HG03378 (cell line): ENCODE measurements at regions not wholly inside any gene's neighbourhood (a gene's known extent, or its start where the extent isn't known, plus 50 kb on each side); places are given as distances from the start of the nearest gene placed in this dataset.
"Not testable (repeated sequence)": the region's sequence is repeated elsewhere in the genome, so short reads cannot be mapped to it uniquely, and the experiment has no call there.

Experiments
- ATAC-seq: cut with Tn5 transposase; IDR thresholded peaks from one replicate; pipeline ENCODE4 v1.9.1; 2021; ENCODE audit warnings: mild to moderate bottlenecking, moderate library complexity; ENCODE audit not compliant: unreplicated experiment

DNA sequence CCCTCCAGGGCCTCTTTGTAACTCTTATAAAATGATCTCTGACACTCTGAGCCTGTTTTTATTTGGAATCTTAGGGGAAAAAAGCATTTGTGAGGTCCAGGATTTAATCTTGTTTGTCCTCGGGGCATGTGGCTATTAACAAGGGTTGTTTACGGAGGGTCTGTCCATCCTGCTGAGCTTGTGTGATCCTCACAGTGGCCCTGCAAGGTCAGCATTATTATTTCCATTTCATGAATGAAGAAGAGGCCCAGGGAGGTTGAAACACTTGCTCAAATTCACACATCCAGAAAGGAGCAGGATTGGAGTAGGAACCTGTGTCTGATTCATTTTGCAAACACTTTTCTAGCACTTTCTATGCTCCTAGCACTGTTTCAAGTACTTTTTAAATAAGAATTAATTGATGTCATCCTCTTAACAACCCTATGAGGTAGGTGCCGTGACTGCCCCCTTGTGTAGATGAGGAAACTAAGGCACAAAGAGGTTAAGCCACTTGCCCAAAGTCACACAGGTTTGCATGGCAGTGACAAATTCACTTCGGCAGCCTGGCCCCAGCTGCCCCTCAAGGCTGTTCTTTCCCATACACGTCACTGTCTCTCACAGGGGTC lies 178.9 kb downstream of the MIS18A start:
- no peak for ATAC-seq

DNA sequence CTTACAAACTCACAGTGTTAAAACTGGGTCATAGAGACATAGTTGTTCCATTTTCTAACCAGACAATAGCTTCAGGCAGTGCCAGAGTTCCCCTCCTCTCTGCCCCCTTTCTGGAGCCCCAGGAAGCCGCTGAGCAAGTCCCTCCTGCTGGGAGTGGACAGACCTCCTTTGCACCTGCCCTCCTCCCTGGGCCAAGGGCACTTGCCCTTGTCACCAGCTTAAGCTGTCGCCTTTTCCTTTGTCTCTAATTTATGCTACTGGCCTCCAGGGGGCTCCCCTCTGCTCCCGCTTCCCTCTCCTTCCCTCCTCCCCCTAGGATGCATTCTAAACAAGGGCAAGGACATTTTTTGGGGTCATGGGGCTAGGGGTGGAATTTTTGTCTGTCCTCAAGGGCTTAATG lies 182.4 kb downstream of the MIS18A start:
- no peak for ATAC-seq

DNA sequence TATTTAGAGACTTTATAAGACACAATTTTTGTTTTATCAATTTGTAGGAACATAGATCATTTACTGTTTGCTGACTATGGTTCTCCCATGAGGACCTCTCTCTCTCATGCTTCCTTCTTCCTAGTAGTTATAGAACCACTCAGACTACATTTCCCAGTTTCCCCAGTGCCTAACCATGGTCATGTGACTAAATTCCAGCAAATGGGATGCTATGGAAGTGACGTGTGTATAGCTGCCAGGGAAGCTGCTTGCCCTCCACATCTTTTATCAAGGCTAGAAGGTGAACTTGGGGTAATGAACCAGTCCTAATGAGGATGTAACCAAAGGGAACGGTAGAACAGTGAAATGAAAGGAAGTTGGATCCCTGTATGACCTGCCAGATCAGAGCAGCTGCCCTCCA lies 184.0 kb downstream of the MIS18A start:
- ATAC-seq: no peak

DNA sequence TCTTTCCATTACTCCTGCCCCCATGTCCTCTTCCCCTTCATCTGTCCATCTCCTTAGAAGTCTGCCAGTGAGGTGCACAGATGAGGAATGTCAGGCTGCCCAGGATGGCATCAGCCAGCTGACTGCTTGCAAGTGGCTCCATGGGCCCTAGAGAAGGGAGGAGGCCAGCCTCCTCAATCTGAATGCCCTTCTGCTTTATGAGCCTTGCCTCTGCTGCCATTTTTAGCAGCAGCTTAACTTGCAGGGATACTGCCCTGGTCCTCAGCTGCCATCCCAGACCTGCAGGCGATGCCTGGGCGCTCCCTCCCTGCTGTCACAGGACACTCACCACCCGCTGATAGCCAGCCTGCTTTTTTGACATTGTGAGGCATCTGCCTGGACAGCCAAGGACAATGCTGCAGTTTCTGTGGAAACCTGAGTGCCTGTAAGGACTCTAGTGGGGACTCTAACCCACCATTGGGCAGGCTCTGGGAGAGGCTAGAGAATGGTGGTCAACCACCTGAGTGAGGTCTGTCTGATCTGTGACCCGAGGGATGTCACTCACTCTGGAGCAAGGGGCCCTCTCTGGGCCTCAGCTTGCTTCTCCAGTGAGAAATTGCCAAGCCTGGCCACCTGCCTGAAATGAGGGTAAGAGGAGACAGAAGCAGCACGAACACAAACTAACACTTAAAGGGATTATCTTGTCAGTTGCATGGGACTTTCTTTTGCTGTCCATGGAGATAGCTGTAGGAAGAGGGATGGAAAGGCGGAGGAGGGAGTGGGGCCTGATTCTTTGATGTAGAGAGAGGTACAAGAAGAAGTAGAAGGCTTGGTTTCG lies 185.0 kb downstream of the MIS18A start:
- ATAC-seq: no peak

DNA sequence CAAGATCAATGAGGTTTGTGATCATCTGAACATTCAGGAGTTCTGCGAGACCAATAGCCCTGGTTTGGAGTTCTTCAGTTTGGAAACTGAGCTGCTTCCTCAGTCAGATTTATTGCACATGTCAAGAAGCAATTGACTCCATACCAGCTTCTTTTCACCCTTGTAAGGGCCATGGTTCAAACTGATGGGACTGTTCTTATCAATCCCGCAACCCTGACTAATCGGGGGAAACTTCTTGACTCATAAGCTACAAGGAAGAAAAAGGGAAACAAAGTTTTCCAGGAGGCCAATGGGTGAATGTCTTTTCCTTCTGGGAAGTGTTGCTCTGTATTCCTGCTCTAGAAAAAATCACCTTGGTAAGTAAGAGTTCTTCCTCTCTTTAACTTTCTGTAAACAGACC lies 187.9 kb downstream of the MIS18A start:
- ATAC-seq: no peak

DNA sequence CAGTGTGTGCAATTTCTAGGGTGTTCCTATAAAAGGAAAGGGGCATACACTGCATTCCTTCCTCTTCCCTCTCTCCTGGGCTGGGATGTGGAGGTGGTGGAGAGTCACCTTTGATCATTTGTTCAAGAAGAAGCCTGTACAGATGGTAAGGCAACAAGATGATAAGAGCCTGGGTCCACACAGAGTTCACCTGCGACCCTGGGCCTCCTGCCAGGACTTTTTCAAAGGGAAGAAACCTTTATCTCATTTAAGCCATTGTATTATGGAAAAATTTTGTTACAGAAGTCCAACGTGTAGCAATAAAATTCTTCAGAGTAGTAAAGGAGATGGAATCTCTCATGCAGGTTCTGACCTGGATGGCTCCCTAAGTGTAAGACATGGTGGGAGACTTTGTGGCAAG lies 189.1 kb downstream of the MIS18A start:
- no peak for ATAC-seq

DNA sequence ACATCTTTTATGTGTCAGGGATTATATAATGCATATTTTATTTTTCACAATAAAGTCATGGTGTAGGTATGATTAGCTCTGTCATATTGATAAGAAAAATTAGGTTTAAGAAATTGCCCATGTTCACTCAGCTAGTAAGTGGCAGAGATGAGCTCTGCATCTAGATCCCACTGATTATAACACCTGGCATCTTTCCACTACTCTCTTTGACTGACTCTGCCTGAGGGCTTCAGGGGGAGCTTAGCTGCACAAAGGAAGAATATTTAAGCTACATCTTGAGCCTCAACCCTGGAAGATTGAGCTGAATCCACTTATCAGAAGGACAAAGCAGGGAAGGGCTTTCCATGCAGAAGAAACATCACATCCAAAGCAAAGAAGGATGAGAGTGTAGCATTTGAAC lies 190.4 kb downstream of the MIS18A start:
- no peak for ATAC-seq

DNA sequence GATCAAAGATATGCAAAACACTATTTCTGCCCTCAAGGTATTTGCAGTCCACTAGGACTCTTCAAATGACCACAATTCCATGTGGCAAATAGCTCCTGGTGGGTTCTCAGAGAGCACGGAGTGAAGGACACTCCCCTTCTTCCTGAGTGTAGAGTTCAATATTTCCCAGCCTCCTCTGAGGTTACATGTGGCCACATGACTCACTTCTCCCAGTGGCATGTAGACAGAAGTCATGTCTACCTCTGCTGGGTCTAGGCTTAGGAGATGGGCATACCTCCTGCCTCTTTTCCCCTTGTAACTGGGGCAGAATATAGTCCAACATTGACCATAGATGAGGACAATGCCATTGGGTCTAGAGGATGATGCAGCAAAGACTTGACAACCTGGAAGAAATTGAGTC lies 191.4 kb downstream of the MIS18A start:
- no peak for ATAC-seq

DNA sequence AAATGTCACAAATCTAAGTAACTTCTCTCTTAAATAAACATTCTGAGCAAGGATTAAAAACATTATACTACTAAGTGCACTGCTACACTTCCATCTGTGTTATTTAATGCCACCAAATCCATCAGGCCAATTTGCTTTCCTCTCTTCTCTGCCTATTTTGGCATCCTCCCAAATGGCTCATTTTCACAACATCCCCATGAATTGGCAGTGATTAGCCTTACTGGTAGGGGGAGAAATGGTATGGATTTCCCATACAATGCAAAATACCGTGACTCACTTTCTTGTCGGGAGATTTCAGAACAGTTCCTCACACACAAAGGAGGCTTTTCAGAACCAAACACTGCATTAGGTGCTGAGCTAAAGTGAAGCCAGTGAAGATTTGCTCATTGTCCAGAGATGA lies 195.7 kb downstream of the MIS18A start:
- no peak for ATAC-seq

DNA sequence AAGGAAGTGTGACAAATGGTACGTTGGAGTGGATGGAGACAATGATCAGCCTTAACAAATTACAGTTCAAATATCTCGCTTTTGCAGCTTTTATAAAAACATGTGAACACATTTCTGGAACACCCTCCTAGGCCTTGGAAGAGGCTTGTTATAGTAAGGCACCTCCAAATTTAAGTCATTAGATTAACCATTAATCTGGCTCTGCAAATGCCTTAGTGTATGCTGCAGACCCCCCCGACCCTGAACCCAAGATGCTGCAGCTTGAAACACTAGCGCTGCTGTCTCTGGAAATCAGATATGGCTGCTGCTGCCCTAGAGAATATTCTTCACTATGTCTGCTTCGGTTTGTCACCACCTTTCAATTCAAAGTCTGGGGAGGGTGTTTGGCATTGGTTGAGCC lies 196.4 kb downstream of the MIS18A start:
- ATAC-seq: no peak

DNA sequence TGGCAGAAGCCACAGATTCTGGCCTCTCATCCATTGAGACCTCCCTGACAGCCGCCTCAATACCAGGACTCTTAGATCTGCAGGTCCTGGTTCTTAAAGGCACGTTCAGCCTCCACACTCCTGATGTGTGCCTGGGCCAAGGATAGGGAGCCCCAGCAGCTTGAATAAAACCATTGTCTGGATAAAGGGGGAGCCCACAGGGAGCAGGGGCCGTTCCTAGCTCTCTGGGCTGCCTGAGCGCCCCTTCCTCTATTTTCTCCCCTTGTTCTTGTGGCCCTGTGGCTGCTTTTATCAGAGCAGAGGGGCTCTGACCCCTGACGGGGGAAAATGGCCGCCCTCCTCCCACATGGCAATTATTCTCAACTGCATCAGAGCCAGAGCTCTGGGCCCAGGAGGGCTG lies 200.8 kb downstream of the HUNK start:
- no peak for ATAC-seq

DNA sequence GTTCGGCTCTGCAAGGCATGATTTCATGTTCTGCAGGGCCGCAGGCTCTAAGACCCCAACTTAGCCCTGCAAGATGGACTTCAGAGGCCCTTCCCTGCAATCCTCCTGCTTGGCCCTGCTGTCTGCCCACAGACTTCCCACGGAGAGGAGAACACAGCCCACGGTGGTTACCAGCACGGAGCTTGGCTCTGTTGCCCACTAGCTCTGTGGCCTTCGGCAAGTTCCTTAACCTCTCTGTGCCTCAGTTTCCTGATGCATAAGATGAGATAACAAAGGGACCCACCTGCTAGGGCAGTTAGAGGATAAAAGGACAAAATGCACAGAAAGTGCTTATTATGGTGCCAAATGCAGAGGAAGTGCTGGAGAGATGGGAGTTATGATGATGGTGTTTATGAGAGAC lies 200.4 kb downstream of the HUNK start:
- ATAC-seq: no peak

DNA sequence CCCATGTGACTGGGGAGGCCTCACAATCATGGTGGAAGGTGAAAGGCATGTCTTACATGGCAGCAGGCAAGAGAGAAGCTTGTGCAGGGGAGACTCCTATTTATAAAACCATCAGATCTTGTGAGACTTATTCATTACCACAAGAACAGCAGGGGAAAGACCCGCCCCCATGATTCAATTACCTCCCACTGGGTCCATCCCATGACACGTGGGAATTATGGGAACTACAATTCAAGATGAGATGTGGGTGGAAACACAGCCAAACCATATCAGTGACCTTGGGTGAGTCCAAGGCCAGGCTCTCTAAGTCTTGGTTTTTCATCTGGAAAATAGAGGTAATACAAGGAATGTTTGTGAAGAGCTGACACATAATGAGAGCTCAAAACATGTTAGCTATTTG lies 198.8 kb downstream of the HUNK start:
- not testable (repeated sequence) for ATAC-seq

DNA sequence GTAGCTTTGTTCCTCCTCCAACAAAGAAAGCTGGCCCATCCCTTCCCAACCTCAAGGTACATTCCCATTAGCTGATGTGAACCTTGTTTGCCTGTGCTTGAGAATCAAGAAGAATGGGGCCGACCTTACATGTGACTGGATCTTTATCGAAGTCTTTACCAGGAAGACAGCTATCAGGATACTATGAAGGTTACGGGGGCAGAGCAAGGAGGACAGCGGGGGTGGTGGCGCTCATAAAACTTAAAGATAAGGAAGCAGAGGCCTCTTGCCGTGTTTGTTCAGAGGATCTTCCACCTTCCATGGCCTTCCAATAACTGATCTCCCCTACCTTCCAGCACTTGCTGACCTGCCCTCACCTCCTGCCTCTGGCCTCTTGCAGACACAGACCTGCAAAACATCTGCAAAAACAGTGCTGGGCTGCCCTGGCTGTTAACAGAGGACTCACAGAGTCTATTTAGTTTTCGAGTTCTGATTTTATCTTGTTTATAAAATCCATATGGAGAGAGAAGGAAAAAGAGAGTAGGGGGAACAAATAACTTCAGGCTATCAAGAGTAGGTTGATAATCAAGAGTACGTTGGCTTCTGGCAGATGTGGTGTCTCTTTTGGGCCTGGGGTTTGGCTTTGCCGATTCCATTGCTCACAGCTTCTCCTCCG lies 198.0 kb downstream of the HUNK start:
- ATAC-seq: no peak

DNA sequence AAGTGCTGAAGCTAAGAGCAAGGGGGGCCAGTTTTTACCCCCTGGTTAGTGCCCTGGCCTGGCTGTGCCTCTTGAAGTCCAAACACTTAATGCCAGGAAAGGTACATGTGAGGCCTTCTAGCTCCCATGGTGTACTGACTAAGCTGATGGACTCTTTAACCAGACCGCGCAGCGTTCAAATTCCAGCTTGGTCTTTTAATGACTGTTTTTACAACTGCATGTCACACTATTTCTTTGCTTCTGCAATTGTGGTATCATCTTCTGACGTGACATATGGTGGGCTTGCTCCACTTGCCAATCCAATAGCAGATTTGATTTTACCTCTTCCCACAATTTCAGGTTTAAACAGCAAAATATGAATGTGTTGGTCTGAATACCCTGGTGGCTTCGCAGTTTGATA lies 197.3 kb downstream of the HUNK start:
- no peak for ATAC-seq

DNA sequence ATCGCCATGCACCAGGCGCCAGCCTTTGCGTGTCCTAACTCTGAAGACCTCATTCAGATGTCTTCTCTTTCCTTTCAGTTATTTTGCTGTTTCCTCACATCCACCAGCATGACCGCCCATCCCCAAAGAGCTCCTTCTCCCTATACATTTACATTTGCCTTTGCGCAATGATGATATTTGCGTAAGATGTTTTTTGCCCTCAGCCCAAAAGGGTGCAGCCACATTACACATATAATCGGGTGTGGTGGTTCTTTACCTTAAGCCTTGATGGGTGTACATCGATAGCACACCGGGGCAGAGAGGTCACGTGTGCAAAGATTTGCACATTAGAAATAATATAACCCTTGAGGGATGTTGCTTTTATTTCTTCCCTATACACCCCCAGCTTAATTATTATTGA lies 192.8 kb downstream of the HUNK start:
- ATAC-seq: no peak

DNA sequence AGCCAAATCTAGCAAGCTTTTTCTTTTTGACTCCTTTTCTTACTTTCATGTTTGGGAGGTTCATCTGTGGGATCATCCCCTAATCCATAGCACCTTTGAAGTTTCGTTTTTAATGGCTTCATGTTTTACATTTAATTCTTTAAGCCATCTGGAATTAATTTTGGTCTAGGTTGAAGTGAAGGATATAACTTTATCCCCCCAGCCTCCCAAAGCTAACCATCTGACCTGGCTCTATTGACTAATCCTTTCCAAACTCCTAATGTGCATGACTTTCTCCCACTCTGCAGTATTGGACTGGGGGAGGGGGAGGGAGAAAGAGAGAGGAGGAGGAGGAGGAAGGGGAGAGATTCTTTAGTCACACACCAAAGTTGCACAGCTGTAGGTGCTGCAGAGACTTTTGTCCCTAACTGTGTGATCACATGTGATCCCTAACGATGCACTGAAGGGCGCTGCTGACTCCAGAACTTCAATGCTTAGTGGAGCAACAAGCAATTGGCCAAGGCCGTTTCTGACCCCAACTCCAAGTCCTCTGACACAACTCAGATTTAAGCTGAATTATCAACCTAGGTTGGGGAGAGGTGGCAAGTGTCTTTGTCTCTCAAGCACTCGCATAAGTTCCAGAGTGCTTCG lies 191.6 kb downstream of the HUNK start:
- no peak for ATAC-seq

DNA sequence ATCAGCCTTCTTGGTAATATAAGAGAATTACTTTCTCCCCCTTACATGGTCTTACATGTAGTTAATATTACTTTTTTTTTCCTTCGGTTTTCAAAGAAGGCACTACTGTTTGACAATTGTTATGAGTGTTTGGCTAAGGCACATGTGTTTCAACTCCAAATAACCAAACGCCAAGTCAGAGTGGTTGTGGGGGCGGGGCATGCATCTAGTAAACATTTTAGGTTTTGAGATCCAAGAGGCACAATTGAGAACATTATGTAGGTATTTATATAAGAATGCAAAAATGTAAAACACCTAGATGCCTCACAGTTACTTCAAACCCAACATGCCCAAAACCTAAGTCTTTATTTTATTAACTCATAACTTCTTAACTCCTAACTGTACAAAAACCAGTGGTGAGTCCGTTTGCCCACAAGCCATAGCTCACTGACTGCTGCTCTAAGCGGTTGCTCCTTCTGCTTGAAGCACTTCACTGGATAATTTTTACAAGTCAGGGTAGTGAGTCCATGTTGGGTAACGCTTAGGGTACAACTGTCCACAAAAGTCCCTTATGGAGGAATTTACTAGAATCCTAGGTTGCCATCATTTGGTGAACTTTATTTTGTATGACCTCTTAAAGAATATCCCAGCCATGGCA lies 189.9 kb downstream of the HUNK start:
- no peak for ATAC-seq

DNA sequence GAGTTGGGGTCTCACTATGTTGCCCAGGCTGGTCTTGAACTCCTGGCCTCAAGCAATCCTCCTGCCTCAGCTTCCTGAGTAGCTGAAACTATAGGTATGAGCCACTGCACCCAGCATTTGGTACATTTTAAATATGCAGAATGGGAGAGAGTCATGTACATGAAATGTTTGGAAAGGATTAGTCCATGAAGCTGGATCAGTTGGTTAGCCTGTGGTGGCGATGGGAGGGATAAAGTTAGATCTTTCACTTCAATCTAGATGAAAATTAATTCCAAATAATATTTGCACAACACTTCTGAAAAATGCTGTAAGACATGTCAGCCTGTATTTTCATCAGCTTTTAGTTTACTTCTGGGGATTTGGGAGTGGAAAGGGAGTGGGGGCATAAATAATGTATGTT lies 188.9 kb downstream of the HUNK start:
- ATAC-seq: no peak

DNA sequence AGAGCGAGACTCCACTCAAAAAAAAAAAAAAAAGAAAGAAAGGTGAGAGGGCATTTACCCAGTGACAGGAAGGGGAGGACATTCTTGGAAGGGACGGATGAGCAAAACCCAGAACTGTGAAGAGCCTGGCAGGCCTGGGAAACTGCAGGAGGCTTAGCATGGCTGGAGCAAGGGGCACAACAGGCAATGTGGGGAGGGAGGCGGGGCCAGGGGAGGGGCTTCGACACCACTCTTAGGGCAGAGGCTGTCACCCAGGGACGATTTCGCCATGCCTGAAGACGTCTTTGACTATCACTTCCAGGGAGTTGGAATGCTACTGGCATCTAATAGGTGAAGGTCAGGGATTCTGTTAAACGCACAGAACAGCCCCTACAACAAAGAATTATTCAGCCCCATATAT lies 184.0 kb downstream of the HUNK start:
- ATAC-seq: no peak

DNA sequence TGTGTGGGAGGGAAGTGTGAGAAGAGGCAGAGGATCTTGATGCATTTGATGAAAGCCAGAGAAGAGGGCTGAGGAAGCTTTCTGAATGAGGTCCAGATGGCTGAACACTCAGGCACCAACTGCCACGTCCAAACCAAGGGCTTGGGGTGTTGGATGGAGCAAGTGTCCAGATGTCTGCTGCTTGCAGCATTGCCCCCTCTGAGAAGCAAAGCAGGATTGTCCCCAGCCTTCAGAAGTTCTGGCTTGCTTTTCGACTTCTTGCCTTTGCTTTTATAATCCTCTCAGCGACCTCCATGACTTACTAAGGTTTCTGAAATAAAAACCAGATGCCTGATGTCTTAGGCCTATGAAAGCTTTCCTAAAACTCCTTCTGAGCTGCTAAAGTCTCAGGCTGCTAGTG lies 182.5 kb downstream of the HUNK start:
- no peak for ATAC-seq
